Common myeloid progenitor, CD34-positive (primary cell): ENCODE measurements at regions not wholly inside any gene's neighbourhood (a gene's known extent, or its start where the extent isn't known, plus 50 kb on each side); places are given as distances from the start of the nearest gene placed in this dataset.

Source experiments
- CTCF ChIA-PET: fragments of 350-600 bp; sonication (Branson Sonifier 250); formaldehyde crosslinking; loops from one replicate; lab custom pipeline; 2021; ENCODE audit warnings: antibody characterized with exemption; lab: Charles Lee
- POLR2A ChIA-PET: fragments of 350-600 bp; sonication (Branson Sonifier 250); formaldehyde crosslinking; loops from one replicate; lab custom pipeline; 2021; ENCODE audit warnings: antibody characterized with exemption; lab: Charles Lee
- DNase-seq, 3 donors: peaks; one replicate each; pipeline versions ENCODE4 v3.0.0 to v3.0.0-alpha.2; 2013
- H3K27ac ChIP-seq, 2 experiments: 1 replicate in 1 of 2; 2 replicates in 1 of 2; pipeline ENCODE4 v1.7.0; 2013; ENCODE audit warnings: inconsistent platforms in 2 of 2, low read length in 2 of 2, mild to moderate bottlenecking in 2 of 2, low read depth in 1 of 2, moderate library complexity in 1 of 2; ENCODE audit not compliant: severe bottlenecking in 2 of 2, insufficient read depth in 1 of 2, poor library complexity in 1 of 2
- H3K27me3 ChIP-seq, 5 experiments: replicated peaks in 2 of 5; 1 replicate in 3 of 5; 2 replicates in 2 of 5; pipeline versions ENCODE4 v1.6.1 to v1.7.0; 2013; ENCODE audit warnings: low read length in 4 of 5, mild to moderate bottlenecking in 2 of 5, moderate library complexity in 2 of 5, inconsistent platforms in 1 of 5; ENCODE audit not compliant: insufficient read depth in 5 of 5, control insufficient read depth in 4 of 5
- H3K36me3 ChIP-seq, 4 experiments: 1 replicate in 2 of 4; 2 replicates in 2 of 4; pipeline versions ENCODE4 v1.6.1 to v1.7.0; 2013; ENCODE audit warnings: low read length in 3 of 4, control low read depth in 1 of 4, mild to moderate bottlenecking in 1 of 4; ENCODE audit not compliant: control insufficient read depth in 4 of 4, insufficient read depth in 4 of 4
- H3K4me1 ChIP-seq, 4 experiments: 1 replicate in 3 of 4; 2 replicates in 1 of 4; pipeline versions ENCODE4 v1.6.1 to v1.7.1; 2013; ENCODE audit warnings: low read length in 3 of 4, mild to moderate bottlenecking in 3 of 4, control low read depth in 1 of 4, inconsistent platforms in 1 of 4, moderate library complexity in 1 of 4; ENCODE audit not compliant: control insufficient read depth in 4 of 4, insufficient read depth in 4 of 4; ENCODE audit errors: control extremely low read depth in 1 of 4
- H3K4me3 ChIP-seq, 7 experiments: 1 replicate in 4 of 7; 2 replicates in 3 of 7; pipeline versions ENCODE4 v1.5.1 to v1.7.0; 2013; ENCODE audit warnings: mild to moderate bottlenecking in 7 of 7, low read length in 6 of 7, moderate library complexity in 6 of 7, inconsistent platforms in 2 of 7, low read depth in 2 of 7, control low read depth in 1 of 7; ENCODE audit not compliant: insufficient read depth in 4 of 7, control insufficient read depth in 1 of 7; ENCODE audit errors: extremely low read depth in 1 of 7
- H3K9me3 ChIP-seq, 5 experiments: 1 replicate in 4 of 5; 2 replicates in 1 of 5; pipeline versions ENCODE4 v1.6.1 to v1.7.1; 2013; ENCODE audit warnings: low read length in 4 of 5, mild to moderate bottlenecking in 2 of 5, inconsistent platforms in 1 of 5, low read depth in 1 of 5, moderate library complexity in 1 of 5; ENCODE audit not compliant: control insufficient read depth in 4 of 5, insufficient read depth in 2 of 5; ENCODE audit errors: control extremely low read depth in 1 of 5
- WGBS: methylation state at CpG from one replicate; pipeline ENCODE4 v1.1.5; 2013; ENCODE audit not compliant: insufficient coverage; 5-methylcytosine and 5-hydroxymethylcytosine counted together

DNA sequence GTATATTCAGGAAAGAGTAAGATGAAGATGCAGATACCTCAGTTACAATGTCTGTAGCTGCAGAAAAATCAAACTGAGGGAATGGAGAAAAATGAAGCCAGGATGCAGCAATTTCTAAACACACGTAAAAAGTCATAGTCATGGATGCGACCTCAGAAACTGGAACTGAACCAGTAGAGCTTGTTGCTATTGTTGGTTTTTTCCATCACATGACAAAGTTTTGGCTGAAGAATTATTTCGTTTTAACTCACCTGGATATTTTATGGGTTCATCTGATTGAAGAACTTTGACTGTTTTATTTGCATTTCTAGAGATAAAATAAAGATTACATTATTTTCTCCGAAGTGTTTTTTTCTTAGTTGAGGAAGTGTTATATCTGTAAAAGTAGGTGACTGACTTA lies 591.2 kb downstream of the ZBBX start:
- H3K27ac ChIP-seq = no peak overlapping the region
- H3K27me3 ChIP-seq = no peaks in the 10 kb centered on the region
- H3K36me3 ChIP-seq = no peaks in the 10 kb centered on the region
- no peak overlapping the region for H3K4me3 ChIP-seq
- ChIA-PET POLR2A (no interaction called here), CTCF (interaction anchor here (1.4 kb wide), 1 partner anchor 23 kb away, joined by 3 read pairs; no protein-coding TSS in a partner anchor)
- H3K4me1 ChIP-seq = no peaks in the 10 kb centered on the region
- 80% methylated on average over 2 of the region's 4 CpGs for WGBS
- no peaks in the 10 kb centered on the region for H3K9me3 ChIP-seq
- DNase-seq = no peak

DNA sequence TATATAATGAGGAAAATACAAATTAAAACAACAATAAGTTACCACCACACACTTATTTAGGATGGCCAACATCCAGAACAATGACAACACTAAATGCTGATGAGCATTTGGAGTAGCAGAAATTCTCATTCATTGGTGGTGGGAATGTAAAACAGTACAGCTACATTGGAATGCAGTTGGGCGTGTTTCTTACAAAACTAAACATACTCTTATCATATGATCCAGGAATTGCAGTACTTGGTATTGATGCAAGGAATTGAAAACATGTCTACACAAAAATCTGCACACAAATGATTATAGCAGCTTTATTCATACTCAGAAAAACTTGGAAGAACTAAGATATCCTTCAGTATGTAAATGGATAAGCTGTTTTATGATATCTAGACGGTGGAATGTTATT lies 594.2 kb downstream of the ZBBX start:
- no peaks in the 10 kb centered on the region for H3K36me3 ChIP-seq
- no CpG with 5 or more reads among the region's 2 CpGs for WGBS
- no peak for DNase-seq
- no peak overlapping the region for H3K27ac ChIP-seq
- no peaks in the 10 kb centered on the region for H3K4me1 ChIP-seq
- H3K4me3 ChIP-seq = no peak overlapping the region
- H3K27me3 ChIP-seq = no peaks in the 10 kb centered on the region
- ChIA-PET CTCF (no interaction called here), POLR2A (no interaction called here)
- H3K9me3 ChIP-seq = peaks cover 0 to 4% (median 0%) of the 10 kb centered on the region in 5 experiments

DNA sequence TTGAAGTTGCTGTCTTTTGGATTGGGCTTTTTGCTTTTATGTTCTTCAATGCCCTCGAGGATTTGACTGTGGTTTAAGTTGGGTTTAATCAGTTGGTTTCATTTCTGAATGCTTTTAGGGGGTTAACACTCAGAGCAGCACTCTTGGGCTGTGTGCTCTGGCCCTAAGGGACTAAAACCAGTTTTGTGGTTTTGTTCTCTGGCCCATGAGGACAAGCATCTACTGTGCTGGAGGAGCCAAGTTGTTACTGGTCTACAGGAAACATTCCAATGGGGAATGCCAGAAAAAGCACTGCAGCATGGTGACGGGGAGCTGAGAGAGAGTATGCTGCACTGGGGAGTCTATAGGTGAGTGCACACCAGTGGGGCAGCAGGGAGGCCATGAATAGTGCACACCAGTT lies 596.9 kb downstream of the ZBBX start:
- DNase-seq = no peak
- Histone ChIP-seq H3K9me3 (peaks cover 0 to 4% (median 0%) of the 10 kb centered on the region in 5 experiments), H3K36me3 (no peaks in the 10 kb centered on the region), H3K27me3 (no peaks in the 10 kb centered on the region), H3K4me1 (no peaks in the 10 kb centered on the region), H3K4me3 (no peak overlapping the region), H3K27ac (no peak overlapping the region)
- WGBS = 80% methylated on average over 2 of the region's 2 CpGs
- POLR2A ChIA-PET = no interaction called here
- CTCF ChIA-PET = no interaction called here

DNA sequence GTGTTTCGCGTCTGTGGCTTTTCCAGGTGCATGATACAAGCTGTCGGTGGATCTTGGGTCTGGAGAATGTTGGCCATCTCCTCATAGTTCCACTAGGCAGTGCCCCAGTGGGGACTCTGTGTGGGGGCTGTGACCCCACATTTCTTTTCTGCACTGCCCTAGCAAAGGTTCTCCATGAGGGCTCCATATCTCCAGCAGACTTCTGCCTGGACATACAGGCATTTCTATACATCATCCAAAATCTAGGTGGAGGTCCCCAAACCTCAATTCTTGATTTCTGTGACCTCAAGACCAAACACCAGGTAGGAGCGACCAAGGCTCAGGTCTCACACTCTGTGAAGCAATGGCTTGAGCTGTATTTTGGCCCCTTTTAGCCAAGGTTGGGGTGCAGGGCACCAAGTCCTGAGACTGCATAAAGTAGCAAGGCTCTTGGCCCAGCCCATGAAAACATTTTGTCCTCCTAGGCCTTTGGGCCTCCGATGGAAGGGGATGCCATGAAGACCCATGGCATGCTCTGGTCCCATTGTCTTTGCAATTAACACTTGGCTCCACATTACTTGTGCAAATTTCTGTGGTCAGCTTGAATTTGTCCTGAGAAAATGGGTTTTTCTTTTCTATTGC lies 615.3 kb downstream of the ZBBX start:
- 91% methylated on average over 5 of the region's 5 CpGs for whole genome bisulfite sequencing
- no peaks in the 10 kb centered on the region for H3K27me3 ChIP-seq
- H3K4me3 ChIP-seq = no peak overlapping the region
- ChIA-PET CTCF (no interaction called here), POLR2A (no interaction called here)
- DNase-seq = no peak
- H3K36me3 ChIP-seq = no peaks in the 10 kb centered on the region
- H3K4me1 ChIP-seq = no peaks in the 10 kb centered on the region
- H3K27ac ChIP-seq = no peak overlapping the region
- peaks cover 0 to 9% (median 7%) of the 10 kb centered on the region in 5 experiments for H3K9me3 ChIP-seq

DNA sequence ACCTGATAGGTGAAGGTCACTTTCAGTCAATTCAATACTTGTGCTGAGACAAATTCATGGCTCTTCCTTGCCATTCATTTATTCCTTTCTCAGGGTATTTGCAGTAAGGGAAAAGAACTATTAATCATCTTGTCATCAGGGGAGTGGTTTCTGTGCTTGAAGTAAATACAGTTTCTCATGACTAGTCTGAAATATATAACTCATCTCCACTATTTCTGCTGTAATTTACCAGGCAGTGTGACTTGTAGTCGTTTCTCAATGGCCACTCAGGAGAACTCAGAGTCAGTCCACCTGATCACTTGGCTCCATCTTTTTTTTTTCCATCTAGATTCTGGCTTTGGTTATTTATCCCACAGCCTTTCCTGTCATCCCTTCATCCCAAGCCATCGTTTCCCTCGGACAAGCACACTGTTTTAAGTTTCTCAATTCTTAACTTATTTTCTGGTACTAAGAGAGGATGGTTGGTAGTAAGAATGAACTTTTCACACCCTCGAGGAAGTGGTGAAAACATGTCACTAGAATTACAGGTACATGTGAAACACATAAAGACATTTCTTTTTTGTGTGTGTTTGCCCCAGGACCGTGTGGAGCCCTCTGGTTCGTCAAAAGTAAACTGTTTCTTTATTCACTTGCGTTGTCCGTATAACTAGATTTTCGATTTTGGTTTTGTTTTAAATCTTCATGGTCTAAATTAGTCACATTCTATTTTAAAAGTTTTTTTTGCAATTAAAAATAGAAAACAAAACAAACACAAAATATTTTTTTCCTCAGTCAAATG lies 620.2 kb downstream of the ZBBX start:
- H3K36me3 ChIP-seq = no peaks in the 10 kb centered on the region
- CTCF ChIA-PET = no interaction called here
- H3K27ac ChIP-seq = no peak overlapping the region
- DNase-seq = no peak
- POLR2A ChIA-PET = no interaction called here
- no peaks in the 10 kb centered on the region for H3K27me3 ChIP-seq
- H3K4me1 ChIP-seq = no peaks in the 10 kb centered on the region
- H3K9me3 ChIP-seq = peaks cover 0 to 7% (median 4%) of the 10 kb centered on the region in 5 experiments
- H3K4me3 ChIP-seq = no peak overlapping the region
- 62% methylated on average over 1 of the region's 9 CpGs for WGBS

DNA sequence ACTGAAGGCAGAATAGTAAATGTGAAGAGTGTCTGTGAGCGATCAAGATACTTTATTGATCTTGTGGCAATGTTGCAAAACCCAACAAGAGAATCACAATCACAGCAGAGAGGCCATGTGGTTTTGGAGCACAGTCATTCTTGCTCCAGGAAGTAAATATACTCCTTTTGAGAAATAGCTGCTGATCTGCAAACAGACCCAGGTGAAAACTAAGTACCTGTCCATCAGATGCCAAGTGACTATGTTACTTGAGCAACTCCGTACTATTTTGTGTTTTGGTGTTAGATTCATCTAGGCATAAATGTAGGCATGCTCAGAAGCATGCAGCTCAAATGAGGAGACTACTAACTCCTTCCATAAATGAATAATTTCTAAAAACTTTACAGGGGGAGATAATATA lies 627.9 kb downstream of the ZBBX start:
- 86% methylated on average over 1 of the region's 2 CpGs for WGBS
- Histone ChIP-seq H3K9me3 (peaks cover 0 to 7% (median 0%) of the 10 kb centered on the region in 5 experiments), H3K36me3 (no peaks in the 10 kb centered on the region), H3K4me1 (no peaks in the 10 kb centered on the region), H3K27me3 (no peaks in the 10 kb centered on the region), H3K27ac (no peak overlapping the region), H3K4me3 (no peak overlapping the region)
- ChIA-PET CTCF (no interaction called here), POLR2A (no interaction called here)
- DNase-seq = no peak

DNA sequence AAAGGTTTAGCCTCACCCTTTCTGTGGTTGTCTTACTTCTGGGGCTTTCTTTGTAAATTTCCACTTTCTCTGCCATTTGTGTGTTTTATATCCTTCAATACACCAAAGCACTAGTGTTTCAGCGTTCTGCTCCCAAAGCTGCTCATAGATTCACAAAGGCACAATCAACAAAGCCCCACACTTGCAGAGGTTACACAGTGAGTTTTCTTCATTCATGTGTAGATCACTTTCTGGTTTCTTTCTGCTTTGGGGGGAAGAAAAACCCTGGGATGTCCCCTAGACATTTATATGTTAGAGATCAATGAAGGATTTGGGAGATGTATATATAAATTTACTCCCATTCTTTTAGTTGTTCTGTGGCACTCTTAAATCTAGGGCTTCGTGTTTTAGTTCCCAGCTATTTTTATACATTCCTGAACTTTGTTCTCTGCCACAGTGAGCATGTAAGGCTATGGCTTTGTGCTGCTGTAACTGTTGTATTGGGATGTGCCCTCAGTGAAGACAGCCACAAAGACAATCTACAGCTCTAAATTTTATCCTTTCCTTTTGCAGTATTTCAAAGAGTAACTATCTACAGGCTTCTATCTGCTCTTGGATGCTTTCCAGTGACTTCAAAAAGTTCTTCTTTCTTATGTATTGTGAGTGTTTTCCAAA lies 636.5 kb downstream of the ZBBX start:
- no peak for DNase-seq
- WGBS = 43% methylated on average over 1 of the region's 2 CpGs
- Histone ChIP-seq H3K4me1 (no peaks in the 10 kb centered on the region), H3K36me3 (no peaks in the 10 kb centered on the region), H3K27ac (no peak overlapping the region), H3K4me3 (no peak overlapping the region), H3K9me3 (no peaks in the 10 kb centered on the region), H3K27me3 (no peaks in the 10 kb centered on the region)
- ChIA-PET POLR2A (no interaction called here), CTCF (no interaction called here)
